DMS153 treated with DMSO at 0.1 percent for 48 hours (cell line): ENCODE measurements at regions not wholly inside any gene's neighbourhood (a gene's known extent, or its start where the extent isn't known, plus 50 kb on each side); places are given as distances from the start of the nearest gene placed in this dataset.

Experiments used
- DNase-seq: peaks from one replicate; lab custom pipeline; 2025; ENCODE audit not compliant: unreplicated experiment; lab: John Stamatoyannopoulos, UW

- no peak for DNase-seq
Observed at GRCh38 chr4:166600264-166600663, 634.0 kb downstream of the SPOCK3 start.

- no peak for DNase-seq
Observed at GRCh38 chr4:166602068-166602467, 632.2 kb downstream of the SPOCK3 start.

GRCh38 chr4:166622425-166622977 lies 611.8 kb downstream of the SPOCK3 start:
- DNase-seq: no peak

- no peak for DNase-seq
Observed at GRCh38 chr4:166625018-166625637, 609.2 kb downstream of the SPOCK3 start.

- no peak for DNase-seq
Observed at GRCh38 chr4:166628454-166628853, 605.8 kb downstream of the SPOCK3 start.

- no peak for DNase-seq
Observed at GRCh38 chr4:166635367-166635766, 598.9 kb downstream of the SPOCK3 start.

GRCh38 chr4:166637816-166638215 lies 596.5 kb downstream of the SPOCK3 start:
- DNase-seq: no peak

GRCh38 chr4:166655231-166655630 lies 579.1 kb downstream of the SPOCK3 start:
- no peak for DNase-seq

GRCh38 chr4:166655705-166656104 lies 578.6 kb downstream of the SPOCK3 start:
- no peak for DNase-seq

- no peak for DNase-seq
Observed at GRCh38 chr4:166657261-166657660, 577.0 kb downstream of the SPOCK3 start.

- DNase-seq: no peak
Observed at GRCh38 chr4:166658585-166658984, 575.7 kb downstream of the SPOCK3 start.

- DNase-seq: no peak
Observed at GRCh38 chr4:166662266-166662843, 571.9 kb downstream of the SPOCK3 start.

GRCh38 chr4:166670341-166670740 lies 564.0 kb downstream of the SPOCK3 start:
- no peak for DNase-seq

GRCh38 chr4:166673911-166674310 lies 560.4 kb downstream of the SPOCK3 start:
- no peak for DNase-seq

GRCh38 chr4:166675411-166675810 lies 558.9 kb downstream of the SPOCK3 start:
- DNase-seq: no peak

- DNase-seq: no peak
Observed at GRCh38 chr4:166680796-166681195, 553.5 kb downstream of the SPOCK3 start.

GRCh38 chr4:166682200-166682599 lies 552.1 kb downstream of the SPOCK3 start:
- no peak for DNase-seq
